Activated CD4-positive, alpha-beta T cell treated with anti-CD3 and anti-CD28 coated beads for 36 hours (primary cell): ENCODE measurements at regions not wholly inside any gene's neighbourhood (a gene's known extent, or its start where the extent isn't known, plus 50 kb on each side); places are given as distances from the start of the nearest gene placed in this dataset.

Experiments used
- ATAC-seq: fragments of 200-7000 bp; cut with Tn5 transposase; one replicate; pipeline ENCODE4 v1.10.0; 2021; ENCODE audit warnings: mild to moderate bottlenecking, moderate library complexity
- CTCF ChIA-PET: fragments of 350-600 bp; sonication (Branson Sonifier 250); formaldehyde crosslinking; loops from one replicate; lab custom pipeline; 2021; ENCODE audit warnings: antibody characterized with exemption; lab: Charles Lee
- POLR2A ChIA-PET: fragments of 350-600 bp; sonication (Branson Sonifier 250); formaldehyde crosslinking; loops from one replicate; lab custom pipeline; 2021; ENCODE audit warnings: antibody characterized with exemption, inconsistent platforms; lab: Charles Lee
- DNase-seq: peaks from one replicate; pipeline ENCODE4 v3.0.0-alpha.2; 2020
- H3K27ac Mint-ChIP-seq: one replicate; pipeline ENCODE4 v1.8.0; 2021; ENCODE audit warnings: mixed read lengths
- H3K27me3 Mint-ChIP-seq: one replicate; pipeline ENCODE4 v1.8.0; 2021; ENCODE audit warnings: mixed read lengths
- H3K36me3 Mint-ChIP-seq: one replicate; pipeline ENCODE4 v1.8.0; 2021; ENCODE audit warnings: low read depth, mixed read lengths
- H3K4me1 Mint-ChIP-seq: one replicate; pipeline ENCODE4 v1.8.0; 2021; ENCODE audit warnings: mixed read lengths
- H3K4me3 Mint-ChIP-seq: one replicate; pipeline ENCODE4 v1.8.0; 2021; ENCODE audit warnings: mild to moderate bottlenecking, moderate library complexity, mixed read lengths
- H3K9me3 Mint-ChIP-seq: one replicate; pipeline ENCODE4 v1.8.0; 2021; ENCODE audit warnings: low read depth, mixed read lengths
- intact Hi-C, 2 experiments: fragments of 100-400 bp; cut with DNase I in 1 of 2; cut with micrococcal nuclease in 1 of 2; formaldehyde crosslinking; loops; one replicate each; pipeline versions ENCODE4 v1.14.2 to v1.15.1; 2022 to 2024; cut with DNase I, micrococcal nuclease

DNA sequence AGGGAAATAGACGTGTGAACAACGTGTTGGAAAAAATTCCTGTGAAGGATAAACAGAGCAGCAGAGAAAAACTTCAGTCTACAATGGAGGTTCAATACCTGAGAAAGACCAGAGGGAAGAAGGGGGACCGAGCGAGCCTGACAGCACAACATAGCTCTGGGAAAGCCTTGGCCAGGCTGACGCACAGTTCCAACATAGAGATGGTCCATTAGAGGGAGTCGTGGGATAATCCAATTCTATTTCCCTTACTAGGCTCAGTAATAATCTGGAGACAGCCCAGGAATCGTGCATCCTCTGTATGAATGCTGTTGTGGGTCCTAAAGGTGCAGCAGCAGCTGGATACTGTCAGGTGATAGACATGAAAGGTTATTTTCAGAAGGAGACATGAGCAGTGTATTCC lies 370.8 kb upstream of the BTBD3 start:
- intact Hi-C loops, result no loop called here
- CTCF ChIA-PET, result no interaction called here
- Mint-ChIP-seq H3K9me3 (no peaks in the 10 kb centered on the region), H3K27ac (no peak overlapping the region), H3K4me1 (no peaks in the 10 kb centered on the region), H3K4me3 (no peak overlapping the region), H3K27me3 (no peaks in the 10 kb centered on the region), H3K36me3 (no peaks in the 10 kb centered on the region)
- POLR2A ChIA-PET, result interaction anchor here (0.6 kb wide), 1 partner anchor 53 kb away, joined by 7 read pairs; no protein-coding TSS in a partner anchor
- ATAC-seq (no peak), DNase-seq (no peak)

GRCh38 chr20:11549172-11550103 lies 368.3 kb upstream of the BTBD3 start:
- H3K27me3 Mint-ChIP-seq, result no peaks in the 10 kb centered on the region
- ChIA-PET CTCF (interaction anchor here (0.6 kb wide), 1 partner anchor 836 kb away, joined by 6 read pairs; no protein-coding TSS in a partner anchor), POLR2A (no interaction called here)
- H3K4me3 Mint-ChIP-seq, result no peak overlapping the region
- ATAC-seq (no peak), DNase-seq (no peak)
- H3K36me3 Mint-ChIP-seq, result no peaks in the 10 kb centered on the region
- H3K27ac Mint-ChIP-seq, result no peak overlapping the region
- intact Hi-C loops, result no loop called here
- no peaks in the 10 kb centered on the region for H3K9me3 Mint-ChIP-seq
- H3K4me1 Mint-ChIP-seq, result no peaks in the 10 kb centered on the region

- Mint-ChIP-seq H3K4me3 (no peak overlapping the region), H3K9me3 (no peaks in the 10 kb centered on the region), H3K36me3 (no peaks in the 10 kb centered on the region), H3K4me1 (no peaks in the 10 kb centered on the region), H3K27ac (no peak overlapping the region), H3K27me3 (no peaks in the 10 kb centered on the region)
- no peak for ATAC-seq
- no peak for DNase-seq
- intact Hi-C loops, result no loop called here
- CTCF ChIA-PET, result interaction anchor here (0.6 kb wide), 1 partner anchor 494 kb away, joined by 3 read pairs; no protein-coding TSS in a partner anchor
- POLR2A ChIA-PET, result no interaction called here
Measured at GRCh38 chr20:11550657-11551338, 366.9 kb upstream of the BTBD3 start.

DNA sequence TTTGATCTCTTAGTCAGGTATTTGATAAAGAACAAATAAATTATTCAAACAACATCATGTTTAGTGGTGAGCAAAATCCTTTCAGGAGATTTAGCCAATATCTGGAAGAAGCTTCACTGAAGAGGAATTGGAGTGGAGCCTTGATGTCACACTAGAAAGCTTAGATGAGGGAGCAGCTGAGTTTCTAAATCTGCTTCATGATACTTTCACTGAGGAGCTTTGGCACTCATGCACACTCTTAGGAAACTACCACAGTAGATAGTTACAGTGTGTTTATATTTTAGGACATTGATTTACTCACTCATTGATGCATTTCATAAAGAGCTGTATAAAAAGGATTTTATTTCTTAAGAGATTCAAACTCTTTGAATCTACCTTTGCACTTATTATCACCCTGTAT lies 366.2 kb upstream of the BTBD3 start:
- CTCF ChIA-PET, result interaction anchor here (0.6 kb wide), 1 partner anchor 493 kb away, joined by 3 read pairs; no protein-coding TSS in a partner anchor
- no peaks in the 10 kb centered on the region for H3K4me1 Mint-ChIP-seq
- no peaks in the 10 kb centered on the region for H3K9me3 Mint-ChIP-seq
- ATAC-seq (no peak), DNase-seq (no peak)
- POLR2A ChIA-PET, result no interaction called here
- H3K27me3 Mint-ChIP-seq, result no peaks in the 10 kb centered on the region
- no peak overlapping the region for H3K27ac Mint-ChIP-seq
- H3K4me3 Mint-ChIP-seq, result no peak overlapping the region
- H3K36me3 Mint-ChIP-seq, result no peaks in the 10 kb centered on the region
- intact Hi-C loops, result no loop called here

- Mint-ChIP-seq H3K4me1 (no peaks in the 10 kb centered on the region), H3K36me3 (no peaks in the 10 kb centered on the region), H3K4me3 (no peak overlapping the region), H3K27ac (no peak overlapping the region), H3K9me3 (no peaks in the 10 kb centered on the region), H3K27me3 (no peaks in the 10 kb centered on the region)
- intact Hi-C loops, result no loop called here
- ATAC-seq, result no peak
- no peak for DNase-seq
- ChIA-PET CTCF (interaction anchor here (0.5 kb wide), 1 partner anchor 8 kb away, joined by 3 read pairs; no protein-coding TSS in a partner anchor), POLR2A (no interaction called here)
Measured at GRCh38 chr20:11553603-11554002, 364.1 kb upstream of the BTBD3 start.

GRCh38 chr20:11555510-11555909 lies 362.2 kb upstream of the BTBD3 start:
- no peak for ATAC-seq
- no peak overlapping the region for H3K27ac Mint-ChIP-seq
- no peak overlapping the region for H3K4me3 Mint-ChIP-seq
- ChIA-PET CTCF (no interaction called here), POLR2A (no interaction called here)
- no peaks in the 10 kb centered on the region for H3K9me3 Mint-ChIP-seq
- H3K4me1 Mint-ChIP-seq, result no peaks in the 10 kb centered on the region
- intact Hi-C loops, result no loop called here
- H3K36me3 Mint-ChIP-seq, result no peaks in the 10 kb centered on the region
- no peaks in the 10 kb centered on the region for H3K27me3 Mint-ChIP-seq
- DNase-seq, result no peak

DNA sequence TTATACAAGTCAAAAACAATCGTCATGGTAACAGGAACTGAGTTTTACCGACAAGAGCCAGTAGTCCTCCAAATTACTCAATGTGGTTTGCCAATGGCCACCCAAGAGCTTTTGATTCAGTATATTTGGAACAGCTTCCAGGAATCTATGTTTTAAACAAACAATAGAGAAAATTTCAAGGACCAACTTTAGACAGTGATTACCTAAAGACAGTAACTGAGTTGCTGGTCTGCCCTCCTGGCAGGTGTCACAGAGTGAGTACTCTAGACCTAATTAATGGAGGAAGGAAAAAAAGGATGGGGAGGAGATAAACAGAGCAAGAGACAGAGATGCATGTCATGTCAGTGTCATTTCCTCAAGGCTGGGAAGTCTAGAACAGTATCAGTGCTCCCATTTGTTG lies 361.3 kb upstream of the BTBD3 start:
- DNase-seq (no peak), ATAC-seq (no peak)
- Mint-ChIP-seq H3K4me3 (no peak overlapping the region), H3K27ac (no peak overlapping the region), H3K9me3 (no peaks in the 10 kb centered on the region), H3K4me1 (no peaks in the 10 kb centered on the region), H3K36me3 (no peaks in the 10 kb centered on the region), H3K27me3 (no peaks in the 10 kb centered on the region)
- POLR2A ChIA-PET, result no interaction called here
- CTCF ChIA-PET, result no interaction called here
- intact Hi-C loops, result no loop called here

DNA sequence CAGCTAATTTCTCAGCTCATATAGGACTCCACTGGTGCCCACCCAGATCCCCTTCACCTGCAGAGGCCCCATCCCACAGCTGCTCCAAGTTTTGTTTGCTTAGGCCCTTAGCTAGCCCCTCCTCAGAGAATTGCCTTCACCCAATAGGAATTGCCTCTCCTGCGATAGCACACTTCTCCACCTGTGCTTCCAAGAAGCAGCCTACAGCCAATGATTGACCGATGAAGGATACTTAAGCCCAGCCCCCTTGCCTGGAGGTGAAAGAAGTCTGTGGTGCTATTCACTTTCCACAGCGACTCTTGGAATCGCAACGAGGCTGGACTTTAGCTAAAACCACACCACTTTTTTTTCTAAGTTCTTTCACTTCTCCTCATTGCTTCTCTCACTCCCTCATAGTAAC lies 353.2 kb upstream of the BTBD3 start:
- Mint-ChIP-seq H3K36me3 (no peaks in the 10 kb centered on the region), H3K27ac (no peak overlapping the region), H3K4me1 (no peaks in the 10 kb centered on the region), H3K9me3 (peaks cover 6% of the 10 kb centered on the region), H3K4me3 (no peak overlapping the region), H3K27me3 (no peaks in the 10 kb centered on the region)
- intact Hi-C loops, result no loop called here
- ATAC-seq (no peak), DNase-seq (no peak)
- ChIA-PET CTCF (no interaction called here), POLR2A (no interaction called here)

DNA sequence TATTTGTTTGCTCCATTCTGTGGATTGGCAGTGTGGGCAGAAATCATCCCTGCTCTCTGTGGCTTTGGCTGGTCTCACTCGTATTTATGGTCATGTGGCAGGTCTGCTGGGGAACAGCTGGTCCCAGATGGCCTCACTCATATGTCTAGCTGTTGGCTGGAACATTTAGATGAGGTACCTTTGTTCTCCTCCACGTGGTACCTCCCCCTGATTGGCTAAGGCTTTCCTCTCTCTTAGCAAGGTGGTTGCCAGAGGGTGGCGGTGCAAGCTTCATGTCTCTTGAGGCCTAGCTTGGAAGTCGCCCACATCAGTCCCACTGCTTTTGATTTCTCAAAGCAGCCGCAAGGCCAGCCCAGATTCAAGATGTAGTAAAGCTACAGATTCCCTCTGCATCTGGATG lies 348.5 kb upstream of the BTBD3 start:
- Mint-ChIP-seq H3K9me3 (peaks cover 6% of the 10 kb centered on the region), H3K4me1 (no peaks in the 10 kb centered on the region), H3K27ac (no peak overlapping the region), H3K27me3 (no peaks in the 10 kb centered on the region), H3K36me3 (no peaks in the 10 kb centered on the region), H3K4me3 (no peak overlapping the region)
- ChIA-PET POLR2A (no interaction called here), CTCF (no interaction called here)
- no peak for DNase-seq
- intact Hi-C loops, result no loop called here
- ATAC-seq, result no peak

- no peak overlapping the region for H3K4me3 Mint-ChIP-seq
- no peaks in the 10 kb centered on the region for H3K27me3 Mint-ChIP-seq
- ATAC-seq (no peak), DNase-seq (no peak)
- POLR2A ChIA-PET, result no interaction called here
- CTCF ChIA-PET, result no interaction called here
- H3K9me3 Mint-ChIP-seq, result no peaks in the 10 kb centered on the region
- intact Hi-C loops, result no loop called here
- H3K27ac Mint-ChIP-seq, result no peak overlapping the region
- H3K4me1 Mint-ChIP-seq, result no peaks in the 10 kb centered on the region
- H3K36me3 Mint-ChIP-seq, result no peaks in the 10 kb centered on the region
Measured at GRCh38 chr20:11573507-11573906, 344.2 kb upstream of the BTBD3 start.

- ATAC-seq (no peak), DNase-seq (no peak)
- ChIA-PET POLR2A (no interaction called here), CTCF (no interaction called here)
- H3K27ac Mint-ChIP-seq, result no peak overlapping the region
- no peaks in the 10 kb centered on the region for H3K9me3 Mint-ChIP-seq
- H3K4me3 Mint-ChIP-seq, result no peak overlapping the region
- no peaks in the 10 kb centered on the region for H3K4me1 Mint-ChIP-seq
- no peaks in the 10 kb centered on the region for H3K36me3 Mint-ChIP-seq
- H3K27me3 Mint-ChIP-seq, result no peaks in the 10 kb centered on the region
- intact Hi-C loops, result no loop called here
Measured at GRCh38 chr20:11581271-11581670, 336.4 kb upstream of the BTBD3 start.

GRCh38 chr20:11582060-11582459 lies 335.6 kb upstream of the BTBD3 start:
- Mint-ChIP-seq H3K9me3 (no peaks in the 10 kb centered on the region), H3K27ac (no peak overlapping the region), H3K27me3 (no peaks in the 10 kb centered on the region), H3K36me3 (no peaks in the 10 kb centered on the region), H3K4me1 (no peaks in the 10 kb centered on the region), H3K4me3 (no peak overlapping the region)
- intact Hi-C loops, result no loop called here
- POLR2A ChIA-PET, result no interaction called here
- ATAC-seq (no peak), DNase-seq (no peak)
- CTCF ChIA-PET, result no interaction called here
